A673 (cell line): ENCODE measurements at regions not wholly inside any gene's neighbourhood (a gene's known extent, or its start where the extent isn't known, plus 50 kb on each side); places are given as distances from the start of the nearest gene placed in this dataset.

Experiments used
- BruUV-seq: library from RNA; stranded (reverse); fragments of 400-500 nt; replicated peaks from 2 replicates; lab custom pipeline; 2021; lab: Mats Ljungman, UMichigan
- CTCF ChIA-PET: fragments of 300-600 bp; sonication (Branson Sonifier 250); formaldehyde crosslinking; loops from one replicate; lab custom pipeline; 2022; ENCODE audit warnings: antibody characterized with exemption; lab: Charles Lee
- POLR2A ChIA-PET: fragments of 300-600 bp; sonication (Branson Sonifier 250); formaldehyde crosslinking; loops from one replicate; lab custom pipeline; 2022; ENCODE audit warnings: antibody characterized with exemption; ENCODE audit not compliant: low non-redundant PET; lab: Charles Lee
- DNase-seq: peaks from one replicate; pipeline ENCODE4 v3.0.0-alpha.2; 2015; ENCODE audit warnings: low spot score
- H3K27ac ChIP-seq: fragments of 200-600 bp; sonication (generic); 2 replicates; pipeline ENCODE4 v1.5.1; 2016; ENCODE audit warnings: mixed run types, low read depth, mild to moderate bottlenecking, mixed read lengths, antibody characterized with exemption, low read length; ENCODE audit not compliant: poor library complexity, severe bottlenecking
- H3K27me3 ChIP-seq: fragments of 200-600 bp; sonication (generic); replicated peaks from 2 replicates; pipeline ENCODE4 v1.6.1; 2017; ENCODE audit warnings: mixed run types, low read depth, mild to moderate bottlenecking, mixed read lengths, antibody characterized with exemption, low read length; ENCODE audit not compliant: insufficient read depth, poor library complexity
- H3K36me3 ChIP-seq: fragments of 200-600 bp; sonication (generic); 2 replicates; pipeline ENCODE4 v1.6.1; 2016; ENCODE audit warnings: mixed run types, mild to moderate bottlenecking, mixed read lengths, antibody characterized with exemption, low read length; ENCODE audit not compliant: insufficient read depth, poor library complexity, severe bottlenecking
- H3K4me1 ChIP-seq: fragments of 200-600 bp; sonication (generic); 2 replicates; pipeline ENCODE4 v1.6.1; 2017; ENCODE audit warnings: mixed run types, mild to moderate bottlenecking, mixed read lengths, antibody characterized with exemption, low read length; ENCODE audit not compliant: insufficient read depth, poor library complexity, severe bottlenecking
- H3K4me3 ChIP-seq: fragments of 200-600 bp; sonication (generic); 2 replicates; pipeline ENCODE4 v1.5.1; 2016; ENCODE audit warnings: low read depth, mixed run types, mild to moderate bottlenecking, mixed read lengths, low read length; ENCODE audit not compliant: poor library complexity, severe bottlenecking
- H3K9me3 ChIP-seq: fragments of 200-600 bp; sonication (generic); 2 replicates; pipeline ENCODE4 v1.6.1; 2016; ENCODE audit warnings: mixed run types, low read depth, mild to moderate bottlenecking, mixed read lengths, antibody characterized with exemption, low read length; ENCODE audit not compliant: poor library complexity, severe bottlenecking
- CTCF ChIP-seq: fragments of 300-800, 200-600 bp; sonication (generic); conservative IDR thresholded peaks from 2 replicates; pipeline ENCODE4 v1.5.1; 2017; ENCODE audit warnings: low read depth, mild to moderate bottlenecking, antibody characterized with exemption, low read length, moderate library complexity, mixed read lengths
- EZH2 ChIP-seq: fragments of 200-600 bp; sonication (generic); IDR thresholded peaks from 2 replicates; pipeline ENCODE4 v1.6.1; 2017; ENCODE audit warnings: borderline replicate concordance, low read depth, mild to moderate bottlenecking, mixed read lengths, antibody characterized with exemption, low read length; ENCODE audit not compliant: poor library complexity, severe bottlenecking
- intact Hi-C: fragments of 100-400 bp; cut with micrococcal nuclease; formaldehyde crosslinking; loops from one replicate; pipeline ENCODE4 v1.10.0; 2022; ENCODE audit not compliant: unreplicated experiment

- POLR2A ChIA-PET, result no interaction called here
Measured at GRCh38 chr5:172577267-172577909, 63.7 kb upstream of the NEURL1B start.

GRCh38 chr5:172575816-172576545, 65.1 kb upstream of the NEURL1B start:
- DNase-seq, result no peak
- intact Hi-C loops, result no loop called here
- H3K4me3 ChIP-seq, result no peak overlapping the region
- no TSS peak for BruUV-seq
- TF ChIP-seq CTCF, result no peak
- no peak for TF ChIP-seq EZH2
- CTCF ChIA-PET, result no interaction called here
- no peaks in the 10 kb centered on the region for H3K36me3 ChIP-seq
- H3K4me1 ChIP-seq, result no peaks in the 10 kb centered on the region
- no peak overlapping the region for H3K27ac ChIP-seq
- H3K9me3 ChIP-seq, result no peaks in the 10 kb centered on the region
- H3K27me3 ChIP-seq, result no peaks in the 10 kb centered on the region
- POLR2A ChIA-PET, result no interaction called here

More at GRCh38 chr5:172577267-172577909, 63.7 kb upstream of the NEURL1B start:
- no TSS peak for BruUV-seq
- intact Hi-C loops, result no loop called here
- DNase-seq, result no peak
- Histone ChIP-seq H3K4me3 (no peak overlapping the region), H3K4me1 (no peaks in the 10 kb centered on the region), H3K9me3 (no peaks in the 10 kb centered on the region), H3K36me3 (no peaks in the 10 kb centered on the region), H3K27ac (no peak overlapping the region), H3K27me3 (no peaks in the 10 kb centered on the region)
- no peak for TF ChIP-seq CTCF
- TF ChIP-seq EZH2, result no peak
- CTCF ChIA-PET, result interaction anchor here (0.6 kb wide), 1 partner anchor 105 kb away, joined by 5 read pairs; no protein-coding TSS in a partner anchor

GRCh38 chr5:172575416-172575815, 65.6 kb upstream of the NEURL1B start:
- ChIA-PET POLR2A (no interaction called here), CTCF (no interaction called here)
- Histone ChIP-seq H3K4me3 (no peak overlapping the region), H3K9me3 (no peaks in the 10 kb centered on the region), H3K27ac (no peak overlapping the region), H3K36me3 (no peaks in the 10 kb centered on the region), H3K4me1 (no peaks in the 10 kb centered on the region), H3K27me3 (no peaks in the 10 kb centered on the region)
- DNase-seq, result no peak
- no TSS peak for BruUV-seq
- intact Hi-C loops, result no loop called here
- TF ChIP-seq EZH2 (no peak), CTCF (no peak)
